WTC11 (cell line): ENCODE measurements at regions not wholly inside any gene's neighbourhood (a gene's known extent, or its start where the extent isn't known, plus 50 kb on each side); places are given as distances from the start of the nearest gene placed in this dataset.

Experiments used
- ATAC-seq: fragments of 200-7000 bp; cut with Tn5 transposase; 2 replicates; pipeline ENCODE4 v1.10.0; 2021; ENCODE audit warnings: mild to moderate bottlenecking, moderate library complexity
- CTCF ChIA-PET: fragments of 300-600 bp; sonication (Branson Sonifier 250); formaldehyde crosslinking; loops from one replicate; lab custom pipeline; 2021; ENCODE audit warnings: antibody characterized with exemption; lab: Charles Lee
- POLR2A ChIA-PET: fragments of 350-600 bp; sonication (Branson Sonifier 250); formaldehyde crosslinking; loops from one replicate; lab custom pipeline; 2021; ENCODE audit warnings: antibody characterized with exemption; lab: Charles Lee
- DNase-seq: peaks from one replicate; pipeline ENCODE4 v3.0.0; 2021; ENCODE audit warnings: low spot score
- H3K27ac Mint-ChIP-seq: 2 replicates; pipeline ENCODE4 v1.8.0; 2021; ENCODE audit warnings: mixed read lengths
- H3K27me3 Mint-ChIP-seq: 2 replicates; pipeline ENCODE4 v1.8.0; 2021; ENCODE audit warnings: low read depth, mild to moderate bottlenecking, moderate library complexity, mixed read lengths
- H3K36me3 Mint-ChIP-seq: 2 replicates; pipeline ENCODE4 v1.8.0; 2021; ENCODE audit warnings: mixed read lengths
- H3K4me1 Mint-ChIP-seq: 2 replicates; pipeline ENCODE4 v1.8.0; 2022; ENCODE audit warnings: mixed read lengths
- H3K4me3 Mint-ChIP-seq: 2 replicates; pipeline ENCODE4 v1.8.0; 2021; ENCODE audit warnings: mild to moderate bottlenecking, moderate library complexity, mixed read lengths
- H3K9me3 Mint-ChIP-seq: 2 replicates; pipeline ENCODE4 v1.8.0; 2021; ENCODE audit warnings: mixed read lengths
- AR ChIP-seq: fragments of 250-450 bp; sonication (Bioruptor Pico); IDR thresholded peaks from 2 replicates; pipeline ENCODE4 v1.9.0; 2021; ENCODE audit warnings: mild to moderate bottlenecking
- ATF2 ChIP-seq: sonication (generic); formaldehyde crosslinking; IDR thresholded peaks from 2 replicates; pipeline ENCODE4 v1.8.1; 2022; ENCODE audit warnings: low read depth, missing genetic modification reagents, borderline replicate concordance
- ATF3 ChIP-seq: sonication (generic); formaldehyde crosslinking; conservative IDR thresholded peaks from 2 replicates; pipeline ENCODE4 v1.8.1; 2022; ENCODE audit warnings: mild to moderate bottlenecking, missing genetic modification reagents
- ATF6 ChIP-seq: sonication (generic); formaldehyde crosslinking; IDR thresholded peaks from 2 replicates; pipeline ENCODE4 v1.8.1; 2023; ENCODE audit warnings: mild to moderate bottlenecking, missing genetic modification reagents
- CTCF ChIP-seq: fragments of 200-600 bp; IDR thresholded peaks from 2 replicates; pipeline ENCODE4 v1.8.0; 2022; ENCODE audit warnings: antibody characterized with exemption
- ERG ChIP-seq: fragments of 250-450 bp; sonication (Bioruptor Pico); IDR thresholded peaks from 2 replicates; pipeline ENCODE4 v1.8.0; 2021; ENCODE audit warnings: mild to moderate bottlenecking
- FOXP4 ChIP-seq: sonication (generic); formaldehyde crosslinking; IDR thresholded peaks from 2 replicates; pipeline ENCODE4 v1.8.0; 2022; ENCODE audit warnings: mild to moderate bottlenecking, missing genetic modification reagents
- GTF2I ChIP-seq: fragments of 250-450 bp; sonication (Bioruptor Pico); conservative IDR thresholded peaks from 2 replicates; pipeline ENCODE4 v1.4.0; 2021; ENCODE audit warnings: mild to moderate bottlenecking
- IRF1 ChIP-seq: sonication (generic); formaldehyde crosslinking; IDR thresholded peaks from 2 replicates; pipeline ENCODE4 v1.8.0; 2023; ENCODE audit warnings: missing genetic modification reagents
- JAZF1 ChIP-seq: fragments of 250-450 bp; sonication (Bioruptor Pico); IDR thresholded peaks from 2 replicates; pipeline ENCODE4 v1.9.0; 2021; ENCODE audit warnings: moderate library complexity, mild to moderate bottlenecking, inconsistent platforms
- JUN ChIP-seq: sonication (generic); formaldehyde crosslinking; IDR thresholded peaks from 2 replicates; pipeline ENCODE4 v1.8.0; 2023; ENCODE audit warnings: mild to moderate bottlenecking, missing genetic modification reagents
- MYBL2 ChIP-seq: sonication (generic); formaldehyde crosslinking; IDR thresholded peaks from 2 replicates; pipeline ENCODE4 v1.8.1; 2023; ENCODE audit warnings: mild to moderate bottlenecking, moderate library complexity, missing genetic modification reagents
- NFYB ChIP-seq: sonication (generic); formaldehyde crosslinking; conservative IDR thresholded peaks from 2 replicates; pipeline ENCODE4 v1.8.0; 2022; ENCODE audit warnings: low read depth, missing genetic modification reagents
- SOX15 ChIP-seq: fragments of 250-450 bp; sonication (Bioruptor Pico); IDR thresholded peaks from 2 replicates; pipeline ENCODE4 v1.9.0; 2021; ENCODE audit warnings: mild to moderate bottlenecking
- TEAD4 ChIP-seq: sonication (generic); formaldehyde crosslinking; IDR thresholded peaks from 2 replicates; pipeline ENCODE4 v1.8.0; 2022; ENCODE audit warnings: mild to moderate bottlenecking, missing genetic modification reagents
- ZNF232 ChIP-seq: sonication (generic); formaldehyde crosslinking; IDR thresholded peaks from 2 replicates; pipeline ENCODE4 v1.8.0; 2022; ENCODE audit warnings: mild to moderate bottlenecking, missing genetic modification reagents
- ZNF281 ChIP-seq: sonication (generic); formaldehyde crosslinking; IDR thresholded peaks from 2 replicates; pipeline ENCODE4 v1.8.0; 2023; ENCODE audit warnings: mild to moderate bottlenecking, missing genetic modification reagents
- ZNF317 ChIP-seq: sonication (generic); formaldehyde crosslinking; IDR thresholded peaks from 2 replicates; pipeline ENCODE4 v1.8.1; 2023; ENCODE audit warnings: low read depth, mild to moderate bottlenecking, moderate library complexity, missing genetic modification reagents, borderline replicate concordance
- ZNF396 ChIP-seq: fragments of 250-450 bp; sonication (Bioruptor Pico); IDR thresholded peaks from 2 replicates; pipeline ENCODE4 v1.8.0; 2021; ENCODE audit warnings: mild to moderate bottlenecking, moderate library complexity, borderline replicate concordance

- TF ChIP-seq ZNF396 = no peak
These were observed 431.1 kb downstream of the WDR72 start (continued) for GRCh38 chr15:53328341-53328740.

- ChIA-PET CTCF (no interaction called here), POLR2A (no interaction called here)
- Mint-ChIP-seq H3K4me1 (peaks cover 12% of the 10 kb centered on the region), H3K36me3 (no peaks in the 10 kb centered on the region), H3K27ac (no peak overlapping the region), H3K9me3 (no peaks in the 10 kb centered on the region), H3K27me3 (no peaks in the 10 kb centered on the region), H3K4me3 (no peak overlapping the region)
- DNase-seq (no peak), ATAC-seq (no peak)
- no peak for TF ChIP-seq ATF2 (CRISPR knock-in tag)
- TF ChIP-seq CTCF = no peak
- TF ChIP-seq NFYB (CRISPR knock-in tag) = no peak
- TF ChIP-seq AR (CRISPR knock-in tag) = no peak
- TF ChIP-seq MYBL2 (CRISPR knock-in tag) = no peak
- no peak for TF ChIP-seq IRF1
- TF ChIP-seq JUN (CRISPR knock-in tag) = no peak
- no peak for TF ChIP-seq GTF2I (CRISPR knock-in tag)
These were observed 435.4 kb downstream of the WDR72 start for GRCh38 chr15:53324061-53324460.

- CTCF ChIA-PET = no interaction called here
- Mint-ChIP-seq H3K27ac (no peak overlapping the region), H3K4me1 (peaks cover 20% of the 10 kb centered on the region), H3K9me3 (no peaks in the 10 kb centered on the region), H3K4me3 (no peak overlapping the region), H3K27me3 (no peaks in the 10 kb centered on the region), H3K36me3 (no peaks in the 10 kb centered on the region)
- DNase-seq (no peak), ATAC-seq (peak; percentile 63; the same call in 1 of the 2 replicates)
- POLR2A ChIA-PET = no interaction called here
- TF ChIP-seq ZNF281 (CRISPR knock-in tag) (no peak), ERG (CRISPR knock-in tag) (no peak), TEAD4 (CRISPR knock-in tag) (no peak), FOXP4 (CRISPR knock-in tag) (no peak), ZNF317 (no peak), ATF3 (no peak), ATF6 (CRISPR knock-in tag) (no peak), JAZF1 (no peak), ZNF232 (CRISPR knock-in tag) (no peak), SOX15 (no peak)
These were observed 436.3 kb downstream of the WDR72 start for GRCh38 chr15:53323191-53323590.
